ENCODE measurements at regions not wholly inside any gene's neighbourhood (a gene's known extent, or its start where the extent isn't known, plus 50 kb on each side); places are given as distances from the start of the nearest gene placed in this dataset.
"Not testable (repeated sequence)": the region's sequence is repeated elsewhere in the genome, so short reads cannot be mapped to it uniquely, and the experiment has no call there.

- H3K36me3 ChIP-seq (ENCODE audit: control insufficient read depth in 2 of 2, extremely low read depth in 1 of 2, insufficient read depth in 1 of 2, low read length in 1 of 2); ATAC-seq (replicated peaks in 1 of 4); H3K4me3 ChIP-seq (ENCODE audit: control insufficient read depth in 1 of 2, extremely low read depth in 1 of 2, low read length in 1 of 2); H3K27ac Mint-ChIP-seq; H3K27me3 ChIP-seq (replicated peaks in 1 of 2; ENCODE audit: control insufficient read depth in 2 of 2, extremely low read depth in 1 of 2, insufficient read depth in 2 of 2, low read length in 1 of 2); POLR2A ChIA-PET; H3K4me3 Mint-ChIP-seq; H3K4me1 Mint-ChIP-seq; H3K36me3 Mint-ChIP-seq; CTCF ChIA-PET; H3K9me3 Mint-ChIP-seq; DNase-seq; H3K4me1 ChIP-seq (ENCODE audit: control insufficient read depth in 1 of 2, extremely low read depth in 1 of 2, insufficient read depth in 2 of 2, low read length in 2 of 2); H3K27ac ChIP-seq (ENCODE audit: low read length); H3K9me3 ChIP-seq; H3K27me3 Mint-ChIP-seq: not testable (repeated sequence)
- WGBS (ENCODE audit: insufficient coverage) = 95% methylated on average over 14 of the region's 19 CpGs
Measured at GRCh38 chr16:29195116-29195872, 210.4 kb downstream of the LAT start.

- POLR2A ChIA-PET; H3K9me3 Mint-ChIP-seq; ATAC-seq (replicated peaks in 1 of 4); H3K4me1 ChIP-seq (ENCODE audit: control insufficient read depth in 1 of 2, extremely low read depth in 1 of 2, insufficient read depth in 2 of 2, low read length in 2 of 2); DNase-seq; H3K36me3 ChIP-seq (ENCODE audit: control insufficient read depth in 2 of 2, extremely low read depth in 1 of 2, insufficient read depth in 1 of 2, low read length in 1 of 2); H3K9me3 ChIP-seq; CTCF ChIA-PET; H3K4me3 ChIP-seq (ENCODE audit: control insufficient read depth in 1 of 2, extremely low read depth in 1 of 2, low read length in 1 of 2); H3K27me3 ChIP-seq (replicated peaks in 1 of 2; ENCODE audit: control insufficient read depth in 2 of 2, extremely low read depth in 1 of 2, insufficient read depth in 2 of 2, low read length in 1 of 2); H3K27ac ChIP-seq (ENCODE audit: low read length); H3K4me3 Mint-ChIP-seq; H3K27ac Mint-ChIP-seq; H3K27me3 Mint-ChIP-seq: not testable (repeated sequence)
- no CpG with 5 or more reads among the region's 21 CpGs for WGBS (ENCODE audit: insufficient coverage)
- Mint-ChIP-seq H3K4me1 (peaks cover 0 to 16% (median 5%) of the 10 kb centered on the region in 3 donors), H3K36me3 (peaks cover 11% of the 10 kb centered on the region)
Measured at GRCh38 chr16:29194185-29194844, 209.5 kb downstream of the LAT start.

DNA sequence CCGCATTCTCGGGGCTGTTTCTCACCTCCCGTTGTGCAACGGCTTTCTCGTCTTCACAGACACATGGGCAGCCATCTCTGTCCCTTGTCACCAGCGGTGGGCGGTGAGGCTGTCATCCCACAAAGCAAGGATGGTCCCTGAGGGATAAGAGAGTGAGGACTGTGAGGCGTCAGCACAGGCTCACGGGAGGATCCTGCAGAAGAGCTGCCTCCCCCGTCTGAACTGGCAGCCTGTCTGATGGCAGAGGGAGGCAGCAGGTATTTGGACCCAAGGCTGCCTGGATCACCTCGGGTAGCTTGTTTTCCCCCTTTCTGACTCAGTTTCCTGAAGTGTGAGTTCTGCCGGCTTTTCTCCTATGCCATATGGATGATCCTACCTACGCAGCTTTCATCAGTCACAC lies 208.8 kb downstream of the LAT start:
- H3K4me1 ChIP-seq (ENCODE audit: control insufficient read depth in 1 of 2, extremely low read depth in 1 of 2, insufficient read depth in 2 of 2, low read length in 2 of 2); H3K4me3 Mint-ChIP-seq; H3K9me3 ChIP-seq; POLR2A ChIA-PET; H3K27me3 Mint-ChIP-seq; H3K27ac ChIP-seq (ENCODE audit: low read length); H3K27ac Mint-ChIP-seq; DNase-seq; ATAC-seq (replicated peaks in 1 of 4); H3K36me3 ChIP-seq (ENCODE audit: control insufficient read depth in 2 of 2, extremely low read depth in 1 of 2, insufficient read depth in 1 of 2, low read length in 1 of 2); H3K27me3 ChIP-seq (replicated peaks in 1 of 2; ENCODE audit: control insufficient read depth in 2 of 2, extremely low read depth in 1 of 2, insufficient read depth in 2 of 2, low read length in 1 of 2); H3K9me3 Mint-ChIP-seq; CTCF ChIA-PET; H3K4me3 ChIP-seq (ENCODE audit: control insufficient read depth in 1 of 2, extremely low read depth in 1 of 2, low read length in 1 of 2): not testable (repeated sequence)
- WGBS (ENCODE audit: insufficient coverage) = 77% methylated on average over 6 of the region's 13 CpGs
- H3K36me3 Mint-ChIP-seq = peaks cover 11% of the 10 kb centered on the region
- H3K4me1 Mint-ChIP-seq = peaks cover 0 to 16% (median 5%) of the 10 kb centered on the region in 3 donors

DNA sequence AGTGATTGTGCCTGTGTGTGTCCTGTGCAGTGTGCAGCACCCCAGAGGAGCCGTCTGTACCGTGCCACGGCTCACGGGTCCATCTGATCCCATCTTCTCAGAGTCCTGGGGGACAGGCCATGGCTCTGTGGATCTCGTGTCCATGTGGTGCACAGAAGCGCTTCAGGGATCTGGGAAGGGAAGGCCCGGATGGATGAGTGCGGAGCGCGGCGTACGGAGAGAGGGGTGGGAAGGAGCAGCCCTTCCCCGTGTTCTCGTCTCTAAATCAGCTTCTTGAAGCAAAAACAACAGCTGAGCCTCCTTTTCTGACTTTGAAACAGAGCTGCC lies 208.4 kb downstream of the LAT start:
- H3K4me3 Mint-ChIP-seq; DNase-seq; H3K4me3 ChIP-seq (ENCODE audit: control insufficient read depth in 1 of 2, extremely low read depth in 1 of 2, low read length in 1 of 2); H3K4me1 ChIP-seq (ENCODE audit: control insufficient read depth in 1 of 2, extremely low read depth in 1 of 2, insufficient read depth in 2 of 2, low read length in 2 of 2); H3K27me3 ChIP-seq (replicated peaks in 1 of 2; ENCODE audit: control insufficient read depth in 2 of 2, extremely low read depth in 1 of 2, insufficient read depth in 2 of 2, low read length in 1 of 2); H3K27ac ChIP-seq (ENCODE audit: low read length); H3K9me3 ChIP-seq; CTCF ChIA-PET; ATAC-seq (replicated peaks in 1 of 4); H3K36me3 ChIP-seq (ENCODE audit: control insufficient read depth in 2 of 2, extremely low read depth in 1 of 2, insufficient read depth in 1 of 2, low read length in 1 of 2); POLR2A ChIA-PET; H3K27me3 Mint-ChIP-seq; H3K9me3 Mint-ChIP-seq; H3K27ac Mint-ChIP-seq: not testable (repeated sequence)
- Mint-ChIP-seq H3K4me1 (peaks cover 0 to 14% (median 5%) of the 10 kb centered on the region in 3 donors), H3K36me3 (peaks cover 11% of the 10 kb centered on the region)
- 97% methylated on average over 10 of the region's 14 CpGs for WGBS (ENCODE audit: insufficient coverage)

- no peak overlapping the region for H3K27ac ChIP-seq (ENCODE audit: low read length)
- no peaks in the 10 kb centered on the region for H3K27me3 ChIP-seq (replicated peaks in 1 of 2; ENCODE audit: control insufficient read depth in 2 of 2, extremely low read depth in 1 of 2, insufficient read depth in 2 of 2, low read length in 1 of 2)
- POLR2A ChIA-PET = no interaction called here
- no peak overlapping the region for H3K4me3 ChIP-seq (ENCODE audit: control insufficient read depth in 1 of 2, extremely low read depth in 1 of 2, low read length in 1 of 2)
- Mint-ChIP-seq H3K27ac (no peak overlapping the region), H3K9me3 (no peaks in the 10 kb centered on the region), H3K4me1 (peaks cover 0 to 8% (median 5%) of the 10 kb centered on the region in 3 donors), H3K27me3 (no peaks in the 10 kb centered on the region), H3K4me3 (no peak overlapping the region), H3K36me3 (peaks cover 11% of the 10 kb centered on the region)
- peaks cover 0 to 2% of the 10 kb centered on the region in 2 donors for H3K36me3 ChIP-seq (ENCODE audit: control insufficient read depth in 2 of 2, extremely low read depth in 1 of 2, insufficient read depth in 1 of 2, low read length in 1 of 2)
- DNase-seq = peak in 6 of 35 experiments; percentile 5 to 12 (median 6)
- ATAC-seq (replicated peaks in 1 of 4) = peak in 2 of 4 experiments; percentile 37 to 39
- WGBS (ENCODE audit: insufficient coverage) = 98% methylated on average over 8 of the region's 17 CpGs
- no peaks in the 10 kb centered on the region for H3K9me3 ChIP-seq
- CTCF ChIA-PET = no interaction called here
- H3K4me1 ChIP-seq (ENCODE audit: control insufficient read depth in 1 of 2, extremely low read depth in 1 of 2, insufficient read depth in 2 of 2, low read length in 2 of 2) = no peaks in the 10 kb centered on the region
Measured at GRCh38 chr16:29192329-29193247, 207.7 kb downstream of the LAT start.

- H3K9me3 Mint-ChIP-seq; ATAC-seq (replicated peaks in 1 of 4); DNase-seq; POLR2A ChIA-PET; H3K4me3 ChIP-seq (ENCODE audit: control insufficient read depth in 1 of 2, extremely low read depth in 1 of 2, low read length in 1 of 2); H3K27me3 Mint-ChIP-seq; H3K27ac ChIP-seq (ENCODE audit: low read length); H3K27me3 ChIP-seq (replicated peaks in 1 of 2; ENCODE audit: control insufficient read depth in 2 of 2, extremely low read depth in 1 of 2, insufficient read depth in 2 of 2, low read length in 1 of 2); H3K36me3 ChIP-seq (ENCODE audit: control insufficient read depth in 2 of 2, extremely low read depth in 1 of 2, insufficient read depth in 1 of 2, low read length in 1 of 2); H3K4me1 Mint-ChIP-seq; H3K9me3 ChIP-seq; CTCF ChIA-PET; H3K4me3 Mint-ChIP-seq; H3K4me1 ChIP-seq (ENCODE audit: control insufficient read depth in 1 of 2, extremely low read depth in 1 of 2, insufficient read depth in 2 of 2, low read length in 2 of 2); H3K27ac Mint-ChIP-seq: not testable (repeated sequence)
- peaks cover 11% of the 10 kb centered on the region for H3K36me3 Mint-ChIP-seq
- WGBS (ENCODE audit: insufficient coverage) = 97% methylated on average over 7 of the region's 12 CpGs
Measured at GRCh38 chr16:29191636-29192180, 206.9 kb downstream of the LAT start.

Measured in T-cell (primary cell).